ENCODE measurements at regions not wholly inside any gene's neighbourhood (a gene's known extent, or its start where the extent isn't known, plus 50 kb on each side); places are given as distances from the start of the nearest gene placed in this dataset.

DNA sequence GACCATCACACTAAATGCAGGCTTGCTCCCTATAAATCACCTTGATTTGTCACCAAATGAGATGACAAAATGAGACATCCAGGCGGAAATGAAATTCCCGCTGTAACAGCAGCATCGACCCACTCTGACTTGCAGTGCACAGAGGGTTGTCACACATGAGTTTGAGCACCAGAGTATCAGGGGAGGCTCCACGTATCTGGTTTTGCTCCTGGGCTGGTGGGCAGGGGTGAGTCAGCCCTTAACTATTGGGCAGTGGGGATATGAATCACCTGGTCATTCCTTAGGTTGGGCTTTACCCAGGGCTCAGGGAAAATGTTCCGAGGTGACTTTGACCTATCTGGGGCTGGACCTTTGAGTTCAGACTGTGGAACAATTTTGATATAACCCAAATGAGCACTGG is 245.2 kb upstream of the CCL2 start:
- peaks cover 0 to 2% (median 0%) of the 10 kb centered on the region in 4 donors for H3K9me3 ChIP-seq (ENCODE audit: control insufficient read depth in 4 of 4, insufficient read depth in 3 of 4, low read length in 3 of 4)
- no peaks in the 10 kb centered on the region for H3K36me3 ChIP-seq (ENCODE audit: control insufficient read depth in 4 of 4, insufficient read depth in 4 of 4, low read length in 4 of 4)
- peaks cover 0 to 7% (median 5%) of the 10 kb centered on the region in 3 donors for H3K27me3 ChIP-seq (ENCODE audit: control insufficient read depth in 3 of 3, insufficient read depth in 3 of 3, low read length in 2 of 3)
- 80 to 86% methylated on average over 5 of the region's 5 CpGs for WGBS, 2 donors
- DNase-seq (no peak), ATAC-seq (ENCODE audit: insufficient read depth, low FRiP score) (no peak)
- no peaks in the 10 kb centered on the region for H3K4me1 ChIP-seq (ENCODE audit: control insufficient read depth in 5 of 5, insufficient read depth in 5 of 5, low read length in 5 of 5)
- H3K9ac ChIP-seq (ENCODE audit: insufficient read depth in 1 of 2, low read length in 2 of 2): no peak overlapping the region
- no peak overlapping the region for H3K4me3 ChIP-seq
- TF ChIP-seq, protein P1, sequence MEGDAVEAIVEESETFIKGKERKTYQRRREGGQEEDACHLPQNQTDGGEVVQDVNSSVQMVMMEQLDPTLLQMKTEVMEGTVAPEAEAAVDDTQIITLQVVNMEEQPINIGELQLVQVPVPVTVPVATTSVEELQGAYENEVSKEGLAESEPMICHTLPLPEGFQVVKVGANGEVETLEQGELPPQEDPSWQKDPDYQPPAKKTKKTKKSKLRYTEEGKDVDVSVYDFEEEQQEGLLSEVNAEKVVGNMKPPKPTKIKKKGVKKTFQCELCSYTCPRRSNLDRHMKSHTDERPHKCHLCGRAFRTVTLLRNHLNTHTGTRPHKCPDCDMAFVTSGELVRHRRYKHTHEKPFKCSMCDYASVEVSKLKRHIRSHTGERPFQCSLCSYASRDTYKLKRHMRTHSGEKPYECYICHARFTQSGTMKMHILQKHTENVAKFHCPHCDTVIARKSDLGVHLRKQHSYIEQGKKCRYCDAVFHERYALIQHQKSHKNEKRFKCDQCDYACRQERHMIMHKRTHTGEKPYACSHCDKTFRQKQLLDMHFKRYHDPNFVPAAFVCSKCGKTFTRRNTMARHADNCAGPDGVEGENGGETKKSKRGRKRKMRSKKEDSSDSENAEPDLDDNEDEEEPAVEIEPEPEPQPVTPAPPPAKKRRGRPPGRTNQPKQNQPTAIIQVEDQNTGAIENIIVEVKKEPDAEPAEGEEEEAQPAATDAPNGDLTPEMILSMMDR (IDR thresholded peaks at IDR 0.05; ENCODE audit: control extremely low read depth, extremely low read depth): no peak
- H3K27ac ChIP-seq (ENCODE audit: low read depth in 1 of 2, low read length in 1 of 2): no peak overlapping the region

DNA sequence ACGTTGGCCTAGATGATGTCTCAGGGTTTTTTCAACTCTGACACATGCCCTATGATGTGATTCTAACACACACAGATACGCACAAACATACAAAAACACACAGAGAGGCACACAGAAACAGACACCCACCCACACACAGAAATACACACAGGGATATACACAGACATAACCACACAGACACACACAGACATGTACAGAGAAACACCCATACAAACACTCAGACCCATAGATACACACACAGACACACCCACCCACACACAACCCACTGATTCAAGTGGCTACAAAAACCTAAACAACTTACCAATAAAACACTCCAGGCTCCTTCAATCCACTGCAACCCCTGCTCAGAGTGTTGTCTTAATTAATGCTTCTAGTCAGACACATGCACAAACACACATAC is 244.6 kb upstream of the CCL2 start:
- no peaks in the 10 kb centered on the region for H3K9me3 ChIP-seq (ENCODE audit: control insufficient read depth in 4 of 4, insufficient read depth in 3 of 4, low read length in 3 of 4)
- no peak overlapping the region for H3K4me3 ChIP-seq
- H3K9ac ChIP-seq (ENCODE audit: insufficient read depth in 1 of 2, low read length in 2 of 2): no peak overlapping the region
- H3K36me3 ChIP-seq (ENCODE audit: control insufficient read depth in 4 of 4, insufficient read depth in 4 of 4, low read length in 4 of 4): no peaks in the 10 kb centered on the region
- H3K27ac ChIP-seq (ENCODE audit: low read depth in 1 of 2, low read length in 1 of 2): no peak overlapping the region
- WGBS, 2 donors: 85 to 86% methylated on average over 2 of the region's 2 CpGs
- TF ChIP-seq, protein P1 (IDR thresholded peaks at IDR 0.05; ENCODE audit: control extremely low read depth, extremely low read depth): no peak
- no peak for DNase-seq
- no peak for ATAC-seq (ENCODE audit: insufficient read depth, low FRiP score)
- H3K4me1 ChIP-seq (ENCODE audit: control insufficient read depth in 5 of 5, insufficient read depth in 5 of 5, low read length in 5 of 5): no peaks in the 10 kb centered on the region
- H3K27me3 ChIP-seq (ENCODE audit: control insufficient read depth in 3 of 3, insufficient read depth in 3 of 3, low read length in 2 of 3): peaks cover 0 to 7% (median 5%) of the 10 kb centered on the region in 3 donors

DNA sequence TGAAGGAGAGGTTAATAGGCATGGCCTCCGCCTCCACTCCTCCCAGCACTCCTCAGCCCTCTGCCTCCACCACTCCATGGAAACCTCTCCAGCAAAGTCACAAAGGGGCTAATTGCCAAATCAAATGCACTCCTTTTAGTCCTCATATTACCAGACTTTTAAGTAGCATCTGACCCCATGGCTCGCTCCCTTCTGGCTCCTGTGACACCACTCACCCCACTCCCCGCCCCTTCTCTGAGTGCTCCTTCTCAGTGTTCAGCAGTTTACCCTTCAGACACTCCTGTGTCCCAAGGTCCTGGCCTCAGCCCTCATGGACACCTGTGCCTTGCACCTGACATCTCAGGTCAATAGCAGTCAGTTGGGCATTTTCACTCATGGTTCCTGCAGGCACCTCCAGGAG is 243.5 kb upstream of the CCL2 start:
- H3K27me3 ChIP-seq (ENCODE audit: control insufficient read depth in 3 of 3, insufficient read depth in 3 of 3, low read length in 2 of 3): peaks cover 0 to 7% (median 5%) of the 10 kb centered on the region in 3 donors
- no peaks in the 10 kb centered on the region for H3K36me3 ChIP-seq (ENCODE audit: control insufficient read depth in 4 of 4, insufficient read depth in 4 of 4, low read length in 4 of 4)
- no peak overlapping the region for H3K27ac ChIP-seq (ENCODE audit: low read depth in 1 of 2, low read length in 1 of 2)
- H3K4me1 ChIP-seq (ENCODE audit: control insufficient read depth in 5 of 5, insufficient read depth in 5 of 5, low read length in 5 of 5): no peaks in the 10 kb centered on the region
- H3K9me3 ChIP-seq (ENCODE audit: control insufficient read depth in 4 of 4, insufficient read depth in 3 of 4, low read length in 3 of 4): no peaks in the 10 kb centered on the region
- TF ChIP-seq, protein P1 (IDR thresholded peaks at IDR 0.05; ENCODE audit: control extremely low read depth, extremely low read depth): no peak
- DNase-seq (no peak), ATAC-seq (ENCODE audit: insufficient read depth, low FRiP score) (no peak)
- no peak overlapping the region for H3K9ac ChIP-seq (ENCODE audit: insufficient read depth in 1 of 2, low read length in 2 of 2)
- no peak overlapping the region for H3K4me3 ChIP-seq
- 75 to 87% methylated on average over 3 of the region's 3 CpGs for WGBS, 2 donors

DNA sequence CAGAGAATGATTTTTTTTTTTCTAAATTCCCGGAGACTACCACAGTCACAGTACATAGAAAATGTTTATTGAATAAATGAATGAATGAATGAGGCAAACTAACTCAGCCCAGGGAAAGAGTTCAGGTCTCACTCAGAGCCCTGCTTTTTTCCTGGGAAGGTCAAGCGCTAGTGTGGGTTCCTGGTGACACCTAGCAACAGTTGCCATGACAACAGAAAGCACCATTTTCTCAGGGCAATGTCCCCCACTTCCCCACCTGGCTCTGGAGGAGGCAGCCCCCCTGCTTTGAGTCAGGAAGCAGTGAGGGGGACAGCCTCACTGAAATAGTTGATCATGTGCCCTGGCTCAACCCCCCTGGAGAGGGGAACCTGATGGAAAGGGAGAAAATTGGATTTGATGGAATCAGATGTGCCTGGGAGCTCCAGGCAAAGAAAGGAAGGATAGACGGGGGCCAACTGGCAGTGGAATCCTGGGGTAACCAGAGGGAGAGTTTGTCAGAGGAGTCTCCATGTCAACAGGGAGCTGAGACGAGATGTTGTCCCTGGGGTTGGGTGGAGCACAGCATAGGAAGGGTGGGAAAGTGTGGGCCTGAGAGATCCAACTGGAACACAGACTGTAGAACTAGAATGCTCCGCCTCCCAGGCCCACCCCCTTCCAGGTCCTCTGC is 242.2 kb upstream of the CCL2 start:
- no peaks in the 10 kb centered on the region for H3K9me3 ChIP-seq (ENCODE audit: control insufficient read depth in 4 of 4, insufficient read depth in 3 of 4, low read length in 3 of 4)
- ATAC-seq (ENCODE audit: insufficient read depth, low FRiP score) (no peak), DNase-seq (no peak)
- no peaks in the 10 kb centered on the region for H3K4me1 ChIP-seq (ENCODE audit: control insufficient read depth in 5 of 5, insufficient read depth in 5 of 5, low read length in 5 of 5)
- 77 to 80% methylated on average over 5 of the region's 5 CpGs for WGBS, 2 donors
- H3K36me3 ChIP-seq (ENCODE audit: control insufficient read depth in 4 of 4, insufficient read depth in 4 of 4, low read length in 4 of 4): no peaks in the 10 kb centered on the region
- H3K27ac ChIP-seq (ENCODE audit: low read depth in 1 of 2, low read length in 1 of 2): no peak overlapping the region
- H3K27me3 ChIP-seq (ENCODE audit: control insufficient read depth in 3 of 3, insufficient read depth in 3 of 3, low read length in 2 of 3): peaks cover 0 to 3% (median 0%) of the 10 kb centered on the region in 3 donors
- TF ChIP-seq, protein P1 (IDR thresholded peaks at IDR 0.05; ENCODE audit: control extremely low read depth, extremely low read depth): no peak
- H3K4me3 ChIP-seq: no peak overlapping the region
- H3K9ac ChIP-seq (ENCODE audit: insufficient read depth in 1 of 2, low read length in 2 of 2): no peak overlapping the region

Measured in lung (tissue), 11 donors.